CD4-positive, alpha-beta T cell treated with Interleukin-6 for 4 hours (primary cell): ENCODE measurements at regions not wholly inside any gene's neighbourhood (a gene's known extent, or its start where the extent isn't known, plus 50 kb on each side); places are given as distances from the start of the nearest gene placed in this dataset.

ENCODE experiments used
- DNase-seq: peaks from one replicate; pipeline ENCODE4 v3.0.0-alpha.2; 2020; ENCODE audit warnings: mixed read lengths

DNA sequence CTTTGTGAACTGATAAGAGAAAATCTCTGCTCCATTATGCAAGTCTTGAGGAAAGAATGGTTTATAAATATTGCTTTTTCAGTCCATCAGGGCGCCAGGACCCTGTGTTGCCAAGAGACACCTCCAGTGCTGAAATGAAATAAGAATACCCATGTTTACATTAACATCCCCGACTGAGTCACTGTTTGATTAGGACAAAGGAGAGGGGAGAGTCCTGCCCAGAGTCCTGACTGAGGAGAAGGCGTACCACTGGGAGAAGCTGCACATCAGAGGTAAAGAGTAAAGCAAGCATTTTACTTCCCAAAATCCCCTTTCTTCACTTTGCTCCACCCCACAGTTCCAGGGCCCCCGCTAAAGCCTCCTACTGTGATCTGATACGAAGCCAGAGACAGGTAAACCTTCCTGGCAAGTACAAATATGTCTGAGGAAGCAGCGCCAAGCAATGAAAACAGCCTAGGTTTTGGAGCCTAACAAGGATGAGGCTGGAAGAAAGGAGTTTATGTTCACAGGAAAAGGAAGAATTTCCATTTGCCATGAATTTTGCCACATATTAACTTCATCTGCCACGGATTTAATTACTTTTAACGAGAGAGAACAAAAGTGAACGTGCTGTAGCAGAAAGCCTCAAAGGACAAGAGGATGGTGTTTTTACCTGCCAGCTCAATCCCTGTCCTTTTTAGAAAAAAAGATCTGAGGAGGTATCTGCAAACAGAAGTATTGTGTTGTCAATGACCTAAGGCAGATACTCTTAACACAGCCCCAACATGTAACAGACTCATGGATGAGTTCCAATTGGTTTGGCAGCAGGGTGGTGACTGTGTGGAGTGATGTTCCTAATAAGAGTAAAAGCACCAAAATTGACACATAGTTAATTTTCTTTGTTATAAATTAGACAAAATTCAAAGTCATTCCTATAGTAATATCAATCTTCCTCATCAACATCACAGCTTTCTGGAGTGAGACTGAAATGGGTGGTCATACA lies 209.4 kb upstream of the TLE4 start:
- DNase-seq = no peak

DNA sequence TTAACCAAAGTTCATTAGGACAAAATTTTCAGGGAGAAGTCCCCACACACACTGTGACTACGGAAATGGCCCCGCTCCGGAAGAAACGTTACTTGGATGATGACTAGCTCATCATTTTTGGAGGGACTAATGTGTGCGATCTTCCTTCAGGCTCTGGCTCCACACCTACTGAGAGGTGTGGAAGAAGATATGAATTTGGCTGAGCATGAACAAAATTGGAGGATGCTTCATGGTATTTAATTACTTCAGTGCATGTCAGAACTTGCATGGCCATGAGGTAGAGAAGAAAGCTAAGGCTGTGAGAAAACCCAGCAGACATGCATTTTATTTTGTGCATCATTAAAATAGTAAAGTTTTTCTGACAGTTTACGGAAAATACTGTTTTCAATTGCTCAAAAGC lies 202.1 kb upstream of the TLE4 start:
- DNase-seq = no peak

DNA sequence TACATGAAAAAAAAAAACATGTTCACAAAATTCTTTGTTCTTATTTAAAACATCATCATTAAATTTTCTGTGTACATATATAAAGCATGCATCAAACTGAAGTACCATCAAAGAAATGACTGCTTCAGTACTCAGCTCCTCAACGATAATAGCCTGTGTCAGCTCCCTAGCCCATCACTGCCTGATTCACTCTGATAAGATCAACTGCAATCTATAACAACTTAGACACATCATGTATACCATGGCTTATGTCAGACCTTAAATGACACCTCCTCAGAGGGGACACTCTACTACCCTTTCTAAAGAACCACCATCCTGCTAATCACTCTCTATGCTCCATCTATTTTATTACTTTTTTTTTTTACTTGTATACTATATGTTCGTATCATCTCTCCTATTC lies 200.5 kb upstream of the TLE4 start:
- no peak for DNase-seq

DNA sequence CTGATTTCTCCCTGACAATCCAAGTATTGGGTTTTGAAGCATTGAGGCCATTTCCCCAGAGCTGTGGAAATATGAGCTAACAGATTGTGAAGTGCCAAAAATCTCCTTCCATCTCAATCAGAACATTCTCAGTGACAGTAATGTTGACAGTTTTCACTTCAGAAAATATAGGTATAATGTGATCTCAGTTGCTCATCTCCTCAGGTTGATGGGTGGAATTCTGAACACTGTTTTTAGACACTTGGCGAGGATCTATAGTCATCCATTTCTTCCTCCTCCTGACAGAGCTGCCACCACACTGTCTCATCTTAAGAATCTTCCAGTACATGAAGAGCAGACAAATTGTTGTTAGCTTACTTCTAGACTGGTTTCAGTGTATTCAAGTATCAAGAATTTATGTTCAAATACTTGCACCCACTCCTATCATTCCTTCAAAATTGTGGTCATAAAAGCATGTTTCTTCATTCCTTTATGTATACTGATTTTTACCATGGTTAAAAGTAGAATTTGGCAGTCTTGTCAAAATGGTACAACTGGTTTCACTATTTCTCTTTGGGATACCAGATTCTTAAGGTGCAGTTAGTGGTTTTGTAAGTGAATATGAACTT lies 199.7 kb upstream of the TLE4 start:
- DNase-seq = no peak

DNA sequence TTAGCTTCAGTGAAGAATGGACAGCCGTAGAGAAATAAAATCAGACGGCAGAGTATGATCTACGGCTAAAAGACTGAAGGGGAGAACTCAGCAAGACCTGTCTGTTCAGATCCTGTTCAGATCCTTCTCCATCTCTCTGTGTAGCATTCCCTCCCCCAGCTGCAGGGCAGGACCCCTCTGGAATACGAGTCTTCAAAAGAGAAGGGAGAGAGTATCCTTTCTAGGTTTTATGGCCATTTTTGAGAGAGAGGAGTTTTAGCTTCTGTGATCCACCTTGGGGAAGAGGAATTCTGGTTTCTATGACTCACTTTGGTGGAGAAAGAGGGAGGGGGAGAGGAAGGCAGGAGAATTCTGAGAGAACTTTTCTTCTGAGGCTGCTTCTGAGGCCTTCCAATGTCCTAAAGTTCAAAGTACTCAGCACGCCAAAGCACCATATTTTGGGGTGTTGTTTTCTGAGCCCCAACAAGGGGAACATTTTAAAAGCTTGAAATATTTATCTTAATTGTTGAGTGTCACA lies 194.4 kb upstream of the TLE4 start:
- no peak for DNase-seq

DNA sequence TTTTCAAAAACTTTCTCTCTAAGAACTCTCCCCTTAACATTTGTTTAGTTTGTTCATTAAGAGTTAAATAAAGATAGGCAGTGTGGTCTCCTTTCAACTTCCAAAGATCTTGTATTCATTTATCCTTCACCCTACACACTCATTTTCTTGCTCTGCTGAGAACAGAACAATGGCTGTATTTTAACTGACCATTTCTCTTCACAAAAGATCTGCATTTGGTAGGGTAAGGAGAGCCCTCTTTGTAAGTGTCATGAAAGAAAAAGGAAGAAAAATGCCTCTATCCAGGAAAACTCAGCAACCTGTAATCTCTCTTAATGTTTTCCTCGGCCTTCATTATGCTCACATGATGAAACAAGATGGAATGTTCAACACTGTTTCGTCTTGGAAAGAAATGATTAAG lies 193.7 kb upstream of the TLE4 start:
- DNase-seq = no peak

DNA sequence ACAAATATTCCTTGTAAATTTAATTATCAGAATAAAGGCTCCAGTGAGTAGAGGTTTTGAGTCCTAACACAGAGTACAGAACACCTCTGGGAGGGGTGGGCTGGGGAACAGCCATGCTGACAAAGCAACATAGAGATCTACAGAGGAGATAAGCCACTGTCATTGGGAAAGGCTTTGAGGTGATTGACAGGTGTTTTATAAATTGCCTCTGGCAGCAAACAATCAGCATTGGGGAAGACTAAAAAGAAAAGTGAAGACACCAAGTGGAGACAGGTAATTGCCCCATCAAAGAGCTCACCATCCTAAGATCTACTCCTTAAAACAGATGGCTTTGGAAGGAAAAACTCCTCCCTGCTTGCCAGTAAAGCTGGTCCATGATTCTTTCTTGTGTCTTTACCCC lies 189.7 kb upstream of the TLE4 start:
- DNase-seq = no peak

DNA sequence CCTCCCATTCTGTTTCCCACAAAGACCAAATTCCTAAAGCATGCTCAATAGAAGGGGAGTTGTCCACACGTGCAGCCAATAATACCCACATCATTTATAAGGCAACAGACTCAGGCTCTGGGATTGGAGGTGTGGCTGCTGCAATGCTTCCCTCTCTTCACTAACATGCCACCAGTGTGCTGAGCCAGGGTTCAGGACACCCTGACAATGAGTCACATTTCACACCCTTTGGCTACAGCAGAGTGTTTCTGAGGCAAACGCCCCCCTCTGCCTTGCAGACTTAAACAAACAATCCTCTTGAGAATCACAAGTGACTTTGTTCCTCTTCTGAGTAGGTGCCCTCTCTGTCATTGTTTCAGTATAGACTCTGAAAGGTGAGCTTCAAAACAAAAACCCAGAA lies 189.3 kb upstream of the TLE4 start:
- DNase-seq = no peak

DNA sequence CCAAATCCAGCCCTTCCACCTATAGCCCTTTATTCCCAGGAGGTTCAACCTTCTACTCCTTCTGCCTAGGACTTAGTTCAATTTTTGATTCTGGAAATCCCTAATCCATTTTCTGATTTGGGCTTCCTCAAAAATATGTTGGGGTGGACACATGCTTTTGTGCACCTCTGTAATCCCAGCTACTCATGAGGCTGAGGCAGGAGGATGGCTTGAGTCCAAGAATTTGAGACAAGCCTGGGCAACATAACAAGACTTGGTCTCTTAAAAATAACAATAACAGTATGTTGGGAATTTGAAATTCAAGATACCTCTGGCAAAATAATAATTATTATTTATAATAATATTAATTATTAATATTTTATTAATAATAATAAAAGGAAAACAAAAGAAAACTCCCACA lies 188.7 kb upstream of the TLE4 start:
- DNase-seq = no peak

DNA sequence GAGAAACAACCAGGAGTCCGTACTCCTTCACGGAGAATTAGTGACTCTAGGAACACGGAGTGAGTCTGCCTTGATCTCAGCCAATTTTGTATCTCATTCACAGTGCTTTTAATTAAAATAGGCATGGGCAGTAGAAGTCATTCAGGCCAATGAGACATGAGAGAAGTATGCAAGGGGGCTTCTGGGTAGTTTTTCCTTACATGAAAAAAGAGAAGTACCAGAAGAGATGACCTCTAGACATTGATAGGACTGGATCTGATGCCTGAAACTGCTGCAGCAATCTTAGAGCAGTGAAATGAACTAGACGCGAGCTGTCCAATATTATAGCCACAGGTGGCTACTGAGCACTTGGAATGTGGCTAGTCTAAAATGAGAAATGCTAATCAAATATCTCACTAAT lies 187.7 kb upstream of the TLE4 start:
- no peak for DNase-seq

DNA sequence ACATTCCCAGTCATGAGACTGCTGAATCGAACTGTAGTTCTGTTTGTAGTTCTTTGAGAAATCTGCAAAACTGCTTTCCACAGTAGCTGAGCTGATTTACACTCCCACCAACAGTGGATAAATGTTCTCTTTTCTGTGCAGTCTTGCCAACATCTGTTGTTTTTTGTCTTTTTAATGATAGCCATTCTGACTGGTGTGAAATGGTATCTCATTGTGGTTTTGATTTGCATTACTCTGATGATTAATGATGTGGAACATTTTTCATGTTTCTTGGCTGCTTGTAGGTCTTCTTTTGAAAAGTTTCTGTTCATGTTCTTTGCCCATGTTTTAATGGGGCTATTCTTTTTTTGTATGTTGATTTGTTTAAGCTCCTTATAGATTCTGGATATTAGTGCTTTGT lies 187.3 kb upstream of the TLE4 start:
- DNase-seq = no peak

DNA sequence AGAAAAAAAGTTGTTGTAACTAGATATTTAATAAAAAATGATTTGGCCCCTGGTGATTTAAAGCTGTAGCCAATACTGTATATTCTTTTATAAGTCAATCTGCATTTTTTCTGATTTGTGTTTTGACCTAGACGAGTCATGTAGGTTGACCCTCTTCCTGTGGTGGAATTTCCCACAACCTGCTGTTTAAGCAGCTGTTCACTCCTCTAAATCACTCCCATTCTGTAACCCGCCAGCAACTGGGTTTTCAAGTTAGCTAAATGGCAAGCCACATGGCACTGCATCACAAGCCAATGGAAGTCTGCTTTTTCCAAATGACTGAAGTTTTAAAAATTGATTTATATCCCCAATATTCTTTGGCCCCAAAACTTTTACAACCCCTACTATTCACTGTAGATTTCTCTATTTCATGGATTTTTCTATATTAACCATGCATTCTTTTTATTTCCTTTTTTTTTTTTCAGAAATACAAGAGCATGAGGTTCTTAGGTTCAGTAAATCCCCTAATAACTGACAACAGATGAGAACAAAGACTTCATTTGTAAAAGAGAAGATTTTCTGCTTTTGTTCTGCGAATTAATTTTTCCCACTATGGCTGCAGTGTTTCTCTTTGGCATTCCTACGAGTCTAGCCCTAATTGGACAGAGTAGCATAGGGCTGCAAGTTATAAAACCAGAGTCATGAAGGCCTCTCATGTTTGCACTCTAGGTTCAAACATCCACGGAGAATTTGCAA lies 184.5 kb upstream of the TLE4 start:
- DNase-seq = no peak

DNA sequence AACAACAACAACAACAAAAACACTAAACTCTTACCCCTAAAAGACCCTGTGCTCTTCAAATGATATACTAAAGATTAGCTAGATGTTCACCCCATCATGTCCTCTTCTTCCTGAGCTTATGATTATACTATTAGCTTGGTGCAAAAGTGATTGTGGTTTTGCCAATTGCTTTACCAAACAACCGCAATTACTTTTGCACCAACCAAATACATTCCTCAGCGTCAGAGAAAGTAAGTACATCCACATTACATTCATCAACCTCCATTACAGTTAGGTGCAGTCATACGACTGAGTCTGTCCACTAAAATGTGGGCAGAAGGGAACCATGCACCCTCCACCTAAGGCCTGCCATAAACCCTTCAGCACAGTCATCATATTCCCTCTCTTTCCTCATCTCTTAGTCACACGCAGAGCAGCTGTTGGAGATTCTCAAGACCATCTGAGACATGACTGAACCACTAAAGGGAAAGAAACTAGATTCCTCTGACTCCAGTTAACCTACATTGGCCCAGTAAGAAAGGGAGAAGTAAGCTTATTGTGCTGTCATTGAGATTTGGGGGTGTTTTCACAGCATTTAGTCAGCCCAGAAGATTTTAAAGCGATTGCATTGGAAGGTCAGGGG lies 181.6 kb upstream of the TLE4 start:
- DNase-seq = no peak

DNA sequence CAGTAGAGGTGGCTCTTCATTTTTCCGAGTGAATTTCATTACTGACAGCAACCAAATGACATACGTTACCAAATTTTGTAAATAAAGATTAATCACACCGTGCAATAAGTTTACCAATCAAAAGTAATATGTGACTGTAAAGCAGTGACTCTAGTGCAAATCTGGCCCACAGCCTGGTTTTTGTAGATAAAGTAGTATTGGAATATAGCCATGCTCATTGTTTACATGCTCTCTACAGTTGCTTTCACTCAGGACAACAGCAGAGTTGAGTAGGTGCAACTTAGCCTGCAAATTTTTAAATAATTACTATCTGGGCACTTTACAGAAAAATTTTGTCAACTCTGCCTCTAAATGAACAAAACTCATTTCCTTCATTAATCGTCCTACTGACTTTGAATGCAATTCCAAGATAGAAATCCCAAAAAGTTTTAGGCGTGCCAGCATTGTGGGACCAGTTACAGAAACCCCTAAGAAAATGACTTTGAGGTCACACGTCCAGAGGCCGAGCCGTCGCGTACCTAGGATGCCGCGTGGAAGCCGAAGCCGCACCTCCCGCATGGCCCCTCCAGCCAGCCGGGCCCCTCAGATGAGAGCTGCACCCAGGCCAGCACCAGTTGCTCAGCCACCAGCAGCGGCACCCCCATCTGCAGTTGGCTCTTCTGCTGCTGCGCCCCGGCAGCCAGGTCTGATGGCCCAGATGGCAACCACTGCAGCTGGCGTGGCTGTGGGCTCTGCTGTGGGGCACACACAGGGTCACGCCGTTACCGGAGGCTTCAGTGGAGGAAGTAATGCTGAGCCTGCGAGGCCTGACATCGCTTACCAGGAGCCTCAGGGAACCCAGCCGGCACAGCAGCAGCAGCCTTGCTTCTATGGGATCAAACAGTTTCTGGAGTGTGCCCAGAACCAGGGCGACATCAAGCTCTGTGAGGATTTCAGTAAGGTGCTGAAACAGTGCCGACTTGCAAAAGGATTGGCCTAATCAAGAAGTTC lies 180.7 kb upstream of the TLE4 start:
- no peak for DNase-seq

DNA sequence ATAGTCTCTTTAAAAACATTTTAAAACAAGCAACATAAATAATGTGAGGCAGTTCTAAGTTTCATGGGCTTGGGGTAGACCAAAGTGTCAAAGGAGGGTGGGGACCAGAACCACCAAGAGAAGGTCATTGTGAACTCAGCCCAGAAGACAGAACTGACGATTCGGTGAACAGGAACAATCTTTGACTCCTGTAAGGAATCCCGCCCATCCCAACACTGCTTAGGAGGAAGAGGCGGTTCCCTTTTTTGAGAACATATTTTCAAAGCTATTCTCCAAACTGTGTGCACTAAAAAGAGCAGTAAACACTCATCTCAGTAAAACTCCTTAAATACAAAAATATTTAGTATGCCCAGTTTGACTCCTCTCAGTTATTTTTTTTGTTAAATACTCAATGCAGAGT lies 176.5 kb upstream of the TLE4 start:
- DNase-seq = no peak

DNA sequence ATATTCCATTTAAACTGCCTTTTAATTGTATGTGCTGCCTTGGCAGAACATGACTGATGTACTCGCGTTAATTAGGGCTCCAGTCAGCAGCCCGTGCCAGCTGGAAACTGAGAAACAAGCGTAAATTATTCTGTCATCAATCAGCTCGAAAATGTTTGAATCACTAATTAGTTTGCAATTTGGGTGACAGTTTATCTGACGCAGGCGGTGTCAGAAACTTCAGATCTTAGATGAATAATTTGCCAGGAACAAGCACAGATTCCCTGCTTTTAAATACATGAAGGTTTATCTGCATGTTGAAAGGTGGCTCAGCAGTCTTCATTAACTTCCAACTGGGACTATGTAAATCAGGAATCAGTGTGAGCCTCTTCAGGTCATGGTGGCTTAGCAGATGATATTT lies 176.0 kb upstream of the TLE4 start:
- DNase-seq = no peak

DNA sequence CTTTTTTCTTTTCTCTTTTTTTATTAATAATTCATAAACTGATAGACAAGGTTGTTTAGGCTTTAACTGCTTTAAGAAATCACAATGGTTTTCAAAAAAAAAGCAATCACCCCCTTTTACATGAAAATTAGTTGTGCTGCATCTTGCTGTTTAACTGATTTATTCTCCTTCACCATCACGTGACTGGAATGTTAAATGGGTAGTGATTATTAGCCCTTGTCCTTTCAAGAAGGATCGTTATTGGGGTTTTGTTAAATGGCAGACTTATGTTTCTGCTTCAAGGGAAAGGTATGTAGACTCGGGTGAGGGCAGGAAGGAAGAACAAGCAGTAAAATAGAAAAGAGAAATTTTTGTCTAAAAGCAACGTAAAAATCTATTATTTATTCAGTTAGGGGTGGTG lies 175.6 kb upstream of the TLE4 start:
- DNase-seq = no peak

DNA sequence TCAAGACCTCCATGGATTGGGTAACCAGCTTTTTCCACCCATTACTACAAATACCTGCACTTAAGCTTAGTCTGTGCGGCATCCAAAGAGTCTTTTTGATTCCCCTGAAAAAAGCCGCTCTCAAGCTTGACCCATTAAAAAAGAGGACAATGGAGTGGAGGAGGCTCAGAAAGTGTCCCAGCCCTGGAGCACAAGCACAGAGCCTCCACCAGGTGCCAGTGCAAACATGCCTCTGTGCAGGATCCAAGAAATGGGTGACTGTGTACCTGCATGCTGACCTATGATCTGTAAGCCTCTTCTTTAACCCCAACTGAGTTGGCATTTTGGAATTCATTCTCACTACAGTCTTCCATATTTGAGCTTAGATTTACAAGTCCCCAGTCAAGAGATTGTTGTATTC lies 168.3 kb upstream of the TLE4 start:
- peak; percentile 15 for DNase-seq

DNA sequence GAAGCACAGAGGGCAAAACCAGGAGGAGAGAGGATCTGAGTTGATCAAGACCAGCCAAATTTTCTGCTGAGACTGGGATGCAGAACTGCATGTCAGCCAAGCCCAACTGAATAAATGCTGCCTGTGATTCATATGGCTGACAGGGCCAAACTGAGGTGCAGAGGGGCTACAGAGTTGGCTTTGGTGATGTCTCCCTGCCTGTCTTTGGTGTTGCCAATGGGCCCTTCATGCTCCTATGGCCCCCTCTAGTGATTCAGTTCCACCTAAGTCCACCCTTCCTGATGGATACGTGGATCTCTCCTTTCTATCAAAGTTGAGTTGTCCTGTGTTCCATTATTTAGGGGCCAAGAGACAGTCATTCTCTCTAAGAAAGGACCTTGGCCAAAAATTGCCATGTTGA lies 163.6 kb upstream of the TLE4 start:
- DNase-seq = no peak

DNA sequence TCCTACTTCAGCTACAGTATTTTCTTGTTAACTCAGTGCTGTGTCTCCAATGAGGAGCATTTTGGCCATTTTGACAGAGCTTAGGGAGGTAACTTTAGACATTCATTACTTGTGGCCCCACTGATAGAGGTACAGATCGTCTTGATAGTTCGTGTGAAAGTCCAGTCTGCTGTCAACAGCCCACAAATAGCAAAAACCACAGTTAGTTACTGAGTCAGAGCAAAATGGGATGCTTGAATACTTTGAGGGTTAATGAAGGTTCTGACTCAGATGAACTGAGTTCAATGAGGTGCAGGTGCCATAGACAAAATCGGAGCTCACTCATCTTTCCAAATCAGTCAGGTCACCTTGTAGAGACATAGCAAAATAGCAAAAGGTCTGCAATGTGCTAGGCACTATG lies 163.1 kb upstream of the TLE4 start:
- no peak for DNase-seq

DNA sequence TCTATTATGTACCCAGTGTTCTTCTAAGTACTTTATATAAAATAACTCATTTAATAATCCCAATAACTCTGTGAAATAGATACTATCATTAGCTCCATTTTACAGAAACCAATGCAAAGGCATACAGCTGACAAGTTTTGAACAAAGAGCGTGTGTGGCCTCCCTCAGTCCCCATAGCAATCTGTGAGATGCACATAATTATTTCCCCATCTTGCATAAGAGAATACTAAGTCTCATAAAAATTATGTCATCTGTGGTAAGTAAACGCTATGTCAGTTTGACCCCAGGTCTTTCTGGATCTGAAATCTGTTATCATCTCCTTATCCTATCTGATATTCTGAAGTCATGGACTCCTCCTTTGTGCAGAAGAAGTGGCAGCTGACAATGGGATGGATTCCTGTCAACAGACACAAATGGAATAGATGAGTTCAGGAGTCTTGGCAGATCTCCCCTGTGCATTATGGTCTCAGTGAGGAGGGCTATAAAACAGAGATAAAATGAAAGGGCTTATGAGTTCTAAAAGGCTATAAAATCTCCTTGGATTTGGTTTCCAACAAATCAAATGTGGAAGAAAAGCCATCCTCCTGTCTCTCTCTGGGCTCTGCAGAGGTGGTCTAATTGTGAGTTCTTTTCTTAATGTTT lies 162.5 kb upstream of the TLE4 start:
- DNase-seq = no peak
